PFSK-1 (cell line): ENCODE measurements at regions not wholly inside any gene's neighbourhood (a gene's known extent, or its start where the extent isn't known, plus 50 kb on each side); places are given as distances from the start of the nearest gene placed in this dataset.

ENCODE experiments used
- FOXP2 ChIP-seq: optimal IDR thresholded peaks from 2 replicates; pipeline ENCODE3; 2011; ENCODE audit warnings: borderline replicate concordance, control low read depth, inconsistent platforms; ENCODE audit not compliant: insufficient read depth; ENCODE audit errors: extremely low read length, extremely low read depth
- POLR2AphosphoS5 ChIP-seq: IDR thresholded peaks from 2 replicates; pipeline ENCODE4 v1.6.1; 2012; ENCODE audit warnings: low read depth, mild to moderate bottlenecking, control low read depth, low read length, moderate library complexity
- SIN3A ChIP-seq: IDR thresholded peaks from 2 replicates; pipeline ENCODE4 v1.6.1; 2012; ENCODE audit warnings: mild to moderate bottlenecking, low read length, moderate library complexity, borderline replicate concordance; ENCODE audit not compliant: insufficient read depth
- TAF1 ChIP-seq: IDR thresholded peaks from 2 replicates; pipeline ENCODE4 v1.6.1; 2012; ENCODE audit warnings: low read length, control low read depth, borderline replicate concordance; ENCODE audit not compliant: insufficient read depth
- TF ChIP-seq, protein P1 (sequence below), 2 experiments: IDR thresholded peaks; 2 replicates each; pipeline versions ENCODE4 v1.6.1 to v1.8.0; 2011 to 2012; ENCODE audit warnings: low read depth in 2 of 2, low read length in 2 of 2, control low read depth in 1 of 2, inconsistent platforms in 1 of 2, mild to moderate bottlenecking in 1 of 2, moderate library complexity in 1 of 2; ENCODE audit not compliant: insufficient read depth in 1 of 2

DNA sequence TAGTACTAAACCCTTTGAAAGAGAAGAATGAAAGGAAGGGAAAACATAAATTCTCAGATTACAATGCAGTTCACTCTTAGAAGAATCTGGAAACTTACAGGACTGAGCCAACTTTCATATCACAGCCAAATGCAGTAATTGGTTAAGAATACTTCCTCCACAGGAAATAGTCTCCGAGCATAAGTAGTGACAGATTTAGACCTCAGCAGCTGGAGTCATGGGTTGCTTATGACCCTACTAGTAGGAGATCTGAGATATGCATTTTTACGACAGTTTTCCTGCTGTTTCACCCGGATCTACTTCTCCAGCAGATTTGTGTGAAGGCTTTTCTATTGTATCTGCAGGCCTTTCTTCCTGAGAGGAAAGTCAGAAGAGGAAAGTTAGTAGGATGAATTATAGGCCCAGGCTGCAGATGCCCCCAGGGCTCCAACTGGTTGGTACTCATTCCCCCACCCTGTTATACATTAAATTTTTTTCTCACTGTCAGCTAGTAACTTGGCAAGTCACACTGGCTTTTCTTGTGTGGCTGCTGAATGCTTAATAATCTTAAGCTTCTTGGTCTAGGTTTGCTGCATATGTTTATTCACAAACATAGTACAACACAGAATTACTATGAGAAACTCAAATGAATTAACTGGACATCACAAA, 1241.5 kb upstream of the MIR17HG start:
- TF ChIP-seq TAF1 (no peak), SIN3A (no peak), FOXP2 (no peak), POLR2AphosphoS5 (no peak)
- TF ChIP-seq, protein P1, sequence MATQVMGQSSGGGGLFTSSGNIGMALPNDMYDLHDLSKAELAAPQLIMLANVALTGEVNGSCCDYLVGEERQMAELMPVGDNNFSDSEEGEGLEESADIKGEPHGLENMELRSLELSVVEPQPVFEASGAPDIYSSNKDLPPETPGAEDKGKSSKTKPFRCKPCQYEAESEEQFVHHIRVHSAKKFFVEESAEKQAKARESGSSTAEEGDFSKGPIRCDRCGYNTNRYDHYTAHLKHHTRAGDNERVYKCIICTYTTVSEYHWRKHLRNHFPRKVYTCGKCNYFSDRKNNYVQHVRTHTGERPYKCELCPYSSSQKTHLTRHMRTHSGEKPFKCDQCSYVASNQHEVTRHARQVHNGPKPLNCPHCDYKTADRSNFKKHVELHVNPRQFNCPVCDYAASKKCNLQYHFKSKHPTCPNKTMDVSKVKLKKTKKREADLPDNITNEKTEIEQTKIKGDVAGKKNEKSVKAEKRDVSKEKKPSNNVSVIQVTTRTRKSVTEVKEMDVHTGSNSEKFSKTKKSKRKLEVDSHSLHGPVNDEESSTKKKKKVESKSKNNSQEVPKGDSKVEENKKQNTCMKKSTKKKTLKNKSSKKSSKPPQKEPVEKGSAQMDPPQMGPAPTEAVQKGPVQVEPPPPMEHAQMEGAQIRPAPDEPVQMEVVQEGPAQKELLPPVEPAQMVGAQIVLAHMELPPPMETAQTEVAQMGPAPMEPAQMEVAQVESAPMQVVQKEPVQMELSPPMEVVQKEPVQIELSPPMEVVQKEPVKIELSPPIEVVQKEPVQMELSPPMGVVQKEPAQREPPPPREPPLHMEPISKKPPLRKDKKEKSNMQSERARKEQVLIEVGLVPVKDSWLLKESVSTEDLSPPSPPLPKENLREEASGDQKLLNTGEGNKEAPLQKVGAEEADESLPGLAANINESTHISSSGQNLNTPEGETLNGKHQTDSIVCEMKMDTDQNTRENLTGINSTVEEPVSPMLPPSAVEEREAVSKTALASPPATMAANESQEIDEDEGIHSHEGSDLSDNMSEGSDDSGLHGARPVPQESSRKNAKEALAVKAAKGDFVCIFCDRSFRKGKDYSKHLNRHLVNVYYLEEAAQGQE (IDR thresholded peaks at IDR 0.05; ENCODE audit: insufficient read depth in 1 of 2, low read depth in 2 of 2, low read length in 2 of 2), result no peak

DNA sequence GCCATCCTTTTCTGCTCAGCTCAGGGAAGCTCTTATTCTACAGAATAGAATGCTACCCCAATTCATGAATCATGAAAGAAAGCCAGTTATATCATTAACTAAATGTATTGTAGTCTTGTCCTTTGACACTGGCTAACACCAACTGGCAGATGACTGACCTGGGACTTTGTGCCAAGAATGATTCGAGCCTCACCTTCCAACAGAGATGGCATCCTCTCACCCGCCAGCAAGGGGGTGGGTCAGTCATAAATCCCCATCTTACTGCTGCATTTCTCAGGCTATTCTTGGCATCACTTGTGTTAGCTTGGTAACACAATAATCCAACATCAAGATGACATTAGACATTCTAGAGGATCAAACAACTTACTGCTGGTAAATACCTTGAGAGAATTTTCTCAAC, 1239.8 kb upstream of the MIR17HG start:
- TF ChIP-seq, protein P1 (IDR thresholded peaks at IDR 0.05; ENCODE audit: insufficient read depth in 1 of 2, low read depth in 2 of 2, low read length in 2 of 2), result no peak
- TF ChIP-seq POLR2AphosphoS5 (no peak), FOXP2 (no peak), SIN3A (no peak), TAF1 (no peak)

DNA sequence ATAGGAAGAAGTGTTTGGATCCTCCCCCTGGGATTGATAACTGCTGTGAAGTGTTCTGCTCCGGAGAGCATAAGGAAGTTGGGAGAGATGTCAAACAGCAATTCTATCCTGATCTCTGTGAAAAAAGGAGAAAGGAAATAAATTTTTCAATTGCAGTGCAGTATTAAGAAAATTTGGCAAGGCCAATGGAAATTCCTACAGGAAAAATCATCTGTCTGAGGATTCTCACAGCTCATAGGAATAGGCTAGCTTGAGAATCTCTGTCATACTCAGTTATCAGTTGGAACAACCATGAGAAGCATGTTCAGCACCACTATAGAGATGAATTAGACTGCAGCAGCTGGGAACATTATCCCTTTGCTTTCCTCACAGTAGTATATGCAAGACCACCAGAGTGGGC, 1238.9 kb upstream of the MIR17HG start:
- TF ChIP-seq, protein P1 (IDR thresholded peaks at IDR 0.05; ENCODE audit: insufficient read depth in 1 of 2, low read depth in 2 of 2, low read length in 2 of 2), result no peak
- TF ChIP-seq SIN3A, result no peak
- no peak for TF ChIP-seq FOXP2

DNA sequence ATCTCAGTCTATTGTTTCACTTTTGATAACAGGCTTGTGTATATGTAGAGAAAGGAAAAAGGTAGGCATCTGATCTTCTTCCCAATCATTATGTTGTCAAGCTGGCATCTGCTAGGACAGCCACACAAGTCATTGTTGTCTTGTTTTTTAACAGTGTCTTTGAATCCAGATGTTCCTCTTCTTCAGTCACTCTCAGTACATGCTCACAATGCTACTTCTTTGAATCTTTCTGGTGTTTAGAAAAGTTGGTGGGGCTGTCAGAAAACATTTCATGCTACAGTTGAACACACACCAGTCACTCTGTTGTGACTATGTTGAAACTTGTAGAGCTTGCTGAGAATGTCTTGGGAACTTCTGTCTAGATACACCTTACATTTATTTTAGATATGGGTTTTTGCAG, 1231.4 kb upstream of the MIR17HG start:
- TF ChIP-seq SIN3A, result no peak
- TF ChIP-seq TAF1, result no peak
- TF ChIP-seq, protein P1 (IDR thresholded peaks at IDR 0.05; ENCODE audit: insufficient read depth in 1 of 2, low read depth in 2 of 2, low read length in 2 of 2), result no peak
- no peak for TF ChIP-seq POLR2AphosphoS5
- TF ChIP-seq FOXP2, result no peak
